ENCODE measurements at regions not wholly inside any gene's neighbourhood (a gene's known extent, or its start where the extent isn't known, plus 50 kb on each side); places are given as distances from the start of the nearest gene placed in this dataset.
A peak's percentile ranks its signal among the peaks of the same experiment; 100 is the strongest.

DNA sequence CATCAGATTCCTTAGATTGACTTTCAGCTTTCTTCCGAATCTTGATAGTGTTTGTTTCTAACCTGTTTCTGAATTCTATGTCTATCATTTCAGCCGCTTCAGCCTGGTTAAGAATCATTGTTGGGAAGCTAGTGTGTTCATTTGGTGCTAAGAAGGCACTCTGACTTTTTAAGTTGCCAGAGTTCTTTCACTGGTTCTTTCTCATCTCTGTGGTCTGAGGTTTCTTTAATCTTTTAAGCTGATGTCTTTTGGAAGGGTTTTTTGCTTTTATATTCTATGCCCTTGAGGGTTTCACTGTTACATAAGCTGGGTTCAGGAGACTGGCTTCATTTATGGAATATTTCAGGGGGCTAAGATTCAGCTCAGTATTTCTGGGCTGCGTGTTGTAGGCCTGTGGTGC, 104.5 kb upstream of the PRSS58 start:
- FAIRE-seq (no peak), DNase-seq (ENCODE audit: insufficient read length, low spot score) (no peak)
- no peak for TF ChIP-seq CTCF (IDR thresholded peaks at IDR 0.05; ENCODE audit: insufficient read depth, missing control alignments)

- DNase-seq (ENCODE audit: insufficient read length, low spot score) (no peak), FAIRE-seq (no peak)
- no peak for TF ChIP-seq CTCF (IDR thresholded peaks at IDR 0.05; ENCODE audit: insufficient read depth, missing control alignments)
These were observed 101.9 kb upstream of the PRSS58 start for GRCh38 chr7:142359694-142360279.

DNA sequence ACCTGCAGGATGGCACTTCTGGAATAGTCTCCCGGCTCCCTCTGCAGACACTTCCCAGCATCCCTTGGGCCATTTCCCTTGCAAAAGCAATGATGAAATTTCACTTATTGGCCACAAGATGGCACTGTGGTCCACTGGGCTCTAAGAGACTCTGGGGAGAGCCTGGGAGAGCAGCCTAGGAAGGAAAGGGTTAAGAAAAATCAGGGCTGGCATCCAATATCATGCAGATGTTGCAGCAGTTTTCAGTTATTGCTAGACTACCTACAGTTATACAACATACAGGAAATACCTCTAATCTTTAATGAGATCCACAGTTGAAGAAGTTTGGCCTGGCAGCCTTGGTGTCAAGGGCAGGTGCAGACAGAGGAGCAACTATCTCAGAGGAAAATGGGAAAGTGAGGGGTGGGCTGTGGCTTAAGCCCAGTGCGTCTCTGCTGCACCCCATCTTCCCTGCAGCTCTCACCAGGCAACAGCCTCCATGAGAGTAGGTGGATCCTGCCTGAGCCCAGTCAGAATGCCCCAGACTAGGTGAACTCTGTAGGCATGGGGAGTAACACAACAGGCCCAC, 100.2 kb upstream of the PRSS58 start:
- FAIRE-seq (peak; percentile 64), DNase-seq (ENCODE audit: insufficient read length, low spot score) (no peak)
- peak; percentile 64 for TF ChIP-seq CTCF (IDR thresholded peaks at IDR 0.05; ENCODE audit: insufficient read depth, missing control alignments)

GRCh38 chr7:142356166-142356565, 98.3 kb upstream of the PRSS58 start:
- FAIRE-seq (no peak), DNase-seq (ENCODE audit: insufficient read length, low spot score) (no peak)
- TF ChIP-seq CTCF (IDR thresholded peaks at IDR 0.05; ENCODE audit: insufficient read depth, missing control alignments): no peak

- DNase-seq (ENCODE audit: insufficient read length, low spot score) (no peak), FAIRE-seq (no peak)
- TF ChIP-seq CTCF (IDR thresholded peaks at IDR 0.05; ENCODE audit: insufficient read depth, missing control alignments): no peak
These were observed 97.5 kb upstream of the PRSS58 start for GRCh38 chr7:142355328-142355727.

GRCh38 chr7:142353147-142354060, 95.5 kb upstream of the PRSS58 start:
- DNase-seq (ENCODE audit: insufficient read length, low spot score) (no peak), FAIRE-seq (no peak)
- TF ChIP-seq CTCF (IDR thresholded peaks at IDR 0.05; ENCODE audit: insufficient read depth, missing control alignments): no peak
